ENCODE measurements at regions not wholly inside any gene's neighbourhood (a gene's known extent, or its start where the extent isn't known, plus 50 kb on each side); places are given as distances from the start of the nearest gene placed in this dataset.

DNA sequence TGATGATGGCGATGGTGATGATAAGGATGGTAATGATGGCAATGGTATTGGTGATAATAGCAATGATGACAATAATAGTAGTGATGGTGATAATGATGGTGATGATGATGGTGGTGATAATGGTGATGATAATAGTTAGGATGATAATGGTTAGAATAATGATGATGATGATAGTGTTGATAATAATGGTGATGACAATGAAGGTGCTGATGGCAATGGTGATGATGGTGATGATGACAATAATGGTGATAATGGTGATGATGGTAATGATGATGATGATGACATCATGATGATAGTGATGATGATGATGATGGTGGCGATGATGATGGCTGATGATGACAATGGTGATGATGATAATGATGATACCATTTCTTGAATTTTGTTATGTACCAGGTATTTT is 309.9 kb downstream of the MIAT start:
- no peak overlapping the region for H2BK15ac ChIP-seq (ENCODE audit: low read length)
- DNase-seq (ENCODE audit: low read depth in 1 of 2, low spot score in 2 of 2) (no peak), FAIRE-seq (no peak)
- H3K79me2 ChIP-seq (ENCODE audit: control insufficient read depth in 1 of 2, insufficient read depth in 2 of 2, low read length in 2 of 2), result no peaks in the 10 kb centered on the region
- no peak overlapping the region for H4K5ac ChIP-seq (ENCODE audit: insufficient read length, low read depth, low read length)
- no peaks in the 10 kb centered on the region for H3K9me3 ChIP-seq (ENCODE audit: insufficient read depth in 2 of 2, low read depth in 1 of 2, low read length in 1 of 2)
- no peak overlapping the region for H3K9ac ChIP-seq (replicated peaks in 1 of 4; ENCODE audit: extremely low read depth in 1 of 4, low read depth in 3 of 4, low read length in 3 of 4)
- H3K14ac ChIP-seq (ENCODE audit: insufficient read length), result no peak overlapping the region
- H3K79me1 ChIP-seq (ENCODE audit: low read depth, low read length), result no peaks in the 10 kb centered on the region
- no peaks in the 10 kb centered on the region for H4K20me1 ChIP-seq (replicated peaks in 1 of 2; ENCODE audit: control insufficient read depth in 1 of 2, insufficient read depth in 2 of 2, low read length in 2 of 2)
- H3K4me1 ChIP-seq (replicated peaks in 1 of 4; ENCODE audit: control insufficient read depth in 3 of 4, insufficient read depth in 4 of 4, low read length in 3 of 4), result no peaks in the 10 kb centered on the region
- H2BK12ac ChIP-seq (ENCODE audit: low read depth, low read length), result no peak overlapping the region
- CTCF ChIA-PET (ENCODE audit: partially characterized antibody), result interaction anchor here (1.5 kb wide), 1 partner anchor 8 kb away, joined by 4 read pairs; no protein-coding TSS in a partner anchor
- no peaks in the 10 kb centered on the region for H3K27me3 ChIP-seq (replicated peaks in 1 of 4; ENCODE audit: control insufficient read depth in 3 of 4, extremely low read depth in 1 of 4, insufficient read depth in 3 of 4, low read length in 3 of 4)
- H2BK5ac ChIP-seq (ENCODE audit: low read depth, low read length), result no peak overlapping the region
- H3K4me3 ChIP-seq (ENCODE audit: extremely low read depth in 1 of 4, insufficient read depth in 2 of 4, low read depth in 3 of 4, low read length in 4 of 4), result no peak overlapping the region
- 85 to 100% methylated on average over 1 to 2 of the region's 2 CpGs for WGBS, 2 experiments (ENCODE audit: extremely low coverage in 1 of 2, insufficient coverage in 1 of 2, insufficient read length in 1 of 2, insufficient replicate concordance in 2 of 2, low coverage in 1 of 2, low lambda C conversion rate in 2 of 2, missing lambda C conversion rate in 1 of 2)
- no peak overlapping the region for H3K27ac ChIP-seq (ENCODE audit: low read depth, low read length)
- no peak overlapping the region for H4K8ac ChIP-seq (ENCODE audit: extremely low read depth, insufficient read depth, low read length)
- H2AK5ac ChIP-seq (ENCODE audit: low read depth, low read length), result peak overlapping the region; percentile 75; the same call in 1 of the 2 replicates
- H3K4me2 ChIP-seq (ENCODE audit: insufficient read depth in 1 of 2, low read depth in 2 of 2, low read length in 2 of 2), result no peak overlapping the region
- H3K36me3 ChIP-seq (ENCODE audit: control insufficient read depth in 2 of 4, insufficient read depth in 4 of 4, low read length in 3 of 4), result no peaks in the 10 kb centered on the region
- H2BK120ac ChIP-seq (replicated peaks; ENCODE audit: low read depth, low read length), result no peak overlapping the region
- H3K4ac ChIP-seq (replicated peaks; ENCODE audit: insufficient read length, low read depth, low read length), result no peak overlapping the region
- POLR2A ChIA-PET (ENCODE audit: partially characterized antibody), result no interaction called here
- H3K23ac ChIP-seq (ENCODE audit: insufficient read length), result no peak overlapping the region
- H3K23me2 ChIP-seq (ENCODE audit: low read depth, low read length), result peaks cover 9% of the 10 kb centered on the region; the same call in 1 of the 2 replicates
- no peak overlapping the region for H4K91ac ChIP-seq (replicated peaks; ENCODE audit: insufficient read length, low read length)
- no peak overlapping the region for H2AFZ ChIP-seq (ENCODE audit: low read length)
- TF ChIP-seq, protein P1, sequence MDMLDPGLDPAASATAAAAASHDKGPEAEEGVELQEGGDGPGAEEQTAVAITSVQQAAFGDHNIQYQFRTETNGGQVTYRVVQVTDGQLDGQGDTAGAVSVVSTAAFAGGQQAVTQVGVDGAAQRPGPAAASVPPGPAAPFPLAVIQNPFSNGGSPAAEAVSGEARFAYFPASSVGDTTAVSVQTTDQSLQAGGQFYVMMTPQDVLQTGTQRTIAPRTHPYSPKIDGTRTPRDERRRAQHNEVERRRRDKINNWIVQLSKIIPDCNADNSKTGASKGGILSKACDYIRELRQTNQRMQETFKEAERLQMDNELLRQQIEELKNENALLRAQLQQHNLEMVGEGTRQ (IDR thresholded peaks at IDR 0.05; ENCODE audit: low read length), result no peak
- TF ChIP-seq CHD1 (IDR thresholded peaks at IDR 0.05; ENCODE audit: low read depth, low read length), result no peak
- TF ChIP-seq YY1 (IDR thresholded peaks at IDR 0.05; ENCODE audit: low read depth, low read length), result no peak
- no peak for TF ChIP-seq ZNF274 (IDR thresholded peaks at IDR 0.05; ENCODE audit: borderline replicate concordance, extremely low read depth, low read length)
- no peak for TF ChIP-seq POU5F1 (IDR thresholded peaks at IDR 0.05; ENCODE audit: low read depth, low read length)
- TF ChIP-seq RFX5 (IDR thresholded peaks at IDR 0.05; ENCODE audit: borderline replicate concordance, low read depth, low read length), result no peak
- TF ChIP-seq EZH2 (IDR thresholded peaks at IDR 0.05; ENCODE audit: low read depth, low read length, severe bottlenecking), result no peak
- no peak for TF ChIP-seq TBP (IDR thresholded peaks at IDR 0.05; ENCODE audit: low read depth, low read length)
- TF ChIP-seq, protein P2, sequence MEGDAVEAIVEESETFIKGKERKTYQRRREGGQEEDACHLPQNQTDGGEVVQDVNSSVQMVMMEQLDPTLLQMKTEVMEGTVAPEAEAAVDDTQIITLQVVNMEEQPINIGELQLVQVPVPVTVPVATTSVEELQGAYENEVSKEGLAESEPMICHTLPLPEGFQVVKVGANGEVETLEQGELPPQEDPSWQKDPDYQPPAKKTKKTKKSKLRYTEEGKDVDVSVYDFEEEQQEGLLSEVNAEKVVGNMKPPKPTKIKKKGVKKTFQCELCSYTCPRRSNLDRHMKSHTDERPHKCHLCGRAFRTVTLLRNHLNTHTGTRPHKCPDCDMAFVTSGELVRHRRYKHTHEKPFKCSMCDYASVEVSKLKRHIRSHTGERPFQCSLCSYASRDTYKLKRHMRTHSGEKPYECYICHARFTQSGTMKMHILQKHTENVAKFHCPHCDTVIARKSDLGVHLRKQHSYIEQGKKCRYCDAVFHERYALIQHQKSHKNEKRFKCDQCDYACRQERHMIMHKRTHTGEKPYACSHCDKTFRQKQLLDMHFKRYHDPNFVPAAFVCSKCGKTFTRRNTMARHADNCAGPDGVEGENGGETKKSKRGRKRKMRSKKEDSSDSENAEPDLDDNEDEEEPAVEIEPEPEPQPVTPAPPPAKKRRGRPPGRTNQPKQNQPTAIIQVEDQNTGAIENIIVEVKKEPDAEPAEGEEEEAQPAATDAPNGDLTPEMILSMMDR (IDR thresholded peaks at IDR 0.05; ENCODE audit: control extremely low read depth in 1 of 3, insufficient read depth in 1 of 3, low read depth in 1 of 3, low read length in 3 of 3), result no peak
- no peak for TF ChIP-seq CTBP2 (IDR thresholded peaks at IDR 0.05; ENCODE audit: borderline replicate concordance, insufficient read depth, insufficient read length, low read length)
- no peak for TF ChIP-seq BACH1 (IDR thresholded peaks at IDR 0.05; ENCODE audit: low read length)
- no peak overlapping the region for H3K18ac ChIP-seq (ENCODE audit: extremely low read depth, low read length)
- H3K56ac ChIP-seq (replicated peaks; ENCODE audit: insufficient read length, low read depth, low read length), result no peak overlapping the region
- H2BK20ac ChIP-seq (ENCODE audit: low read length), result no peak overlapping the region

Measured in H1 (cell line).